GM18909 (cell line): ENCODE measurements at regions not wholly inside any gene's neighbourhood (a gene's known extent, or its start where the extent isn't known, plus 50 kb on each side); places are given as distances from the start of the nearest gene placed in this dataset.

Experiments used
- ATAC-seq: cut with Tn5 transposase; IDR thresholded peaks from one replicate; pipeline ENCODE4 v1.9.1; 2021; ENCODE audit warnings: mild to moderate bottlenecking; ENCODE audit not compliant: unreplicated experiment, poor library complexity

GRCh38 chr7:36001546-36001945, 151.5 kb upstream of the EEPD1 start:
- no peak for ATAC-seq

GRCh38 chr7:36002900-36003299, 150.2 kb upstream of the EEPD1 start:
- ATAC-seq, result no peak

- no peak for ATAC-seq
These were observed 149.7 kb upstream of the EEPD1 start for GRCh38 chr7:36003343-36003742.

GRCh38 chr7:36005293-36005692, 147.8 kb upstream of the EEPD1 start:
- no peak for ATAC-seq

GRCh38 chr7:36005876-36006275, 147.2 kb upstream of the EEPD1 start:
- no peak for ATAC-seq

- no peak for ATAC-seq
These were observed 146.3 kb upstream of the EEPD1 start for GRCh38 chr7:36006636-36007229.

- ATAC-seq, result no peak
These were observed 142.1 kb upstream of the EEPD1 start for GRCh38 chr7:36010656-36011587.

- ATAC-seq, result no peak
These were observed 141.5 kb upstream of the EEPD1 start for GRCh38 chr7:36011588-36011965.

GRCh38 chr7:36013246-36014014, 139.6 kb upstream of the EEPD1 start:
- ATAC-seq, result no peak

GRCh38 chr7:36014961-36015360, 138.1 kb upstream of the EEPD1 start:
- no peak for ATAC-seq

GRCh38 chr7:36015733-36016132, 137.3 kb upstream of the EEPD1 start:
- no peak for ATAC-seq

- no peak for ATAC-seq
These were observed 136.4 kb upstream of the EEPD1 start for GRCh38 chr7:36016648-36017047.

GRCh38 chr7:36017111-36017510, 135.9 kb upstream of the EEPD1 start:
- ATAC-seq, result no peak

GRCh38 chr7:36018816-36019484, 134.1 kb upstream of the EEPD1 start:
- no peak for ATAC-seq

GRCh38 chr7:36019538-36019937, 133.5 kb upstream of the EEPD1 start:
- ATAC-seq, result no peak

- ATAC-seq, result no peak
These were observed 133.1 kb upstream of the EEPD1 start for GRCh38 chr7:36019980-36020379.

- ATAC-seq, result no peak
These were observed 131.7 kb upstream of the EEPD1 start for GRCh38 chr7:36021367-36021766.

- ATAC-seq, result no peak
These were observed 131.0 kb upstream of the EEPD1 start for GRCh38 chr7:36021917-36022550.

GRCh38 chr7:36023033-36023560, 130.0 kb upstream of the EEPD1 start:
- no peak for ATAC-seq

GRCh38 chr7:36025190-36025589, 127.9 kb upstream of the EEPD1 start:
- ATAC-seq, result no peak
